GM21825 (cell line): ENCODE measurements at regions not wholly inside any gene's neighbourhood (a gene's known extent, or its start where the extent isn't known, plus 50 kb on each side); places are given as distances from the start of the nearest gene placed in this dataset.
"Not testable (repeated sequence)": the region's sequence is repeated elsewhere in the genome, so short reads cannot be mapped to it uniquely, and the experiment has no call there.

Source experiments
- ATAC-seq: cut with Tn5 transposase; IDR thresholded peaks from one replicate; pipeline ENCODE4 v1.9.1; 2021; ENCODE audit warnings: mild to moderate bottlenecking, moderate library complexity; ENCODE audit not compliant: unreplicated experiment

GRCh38 chr15:53038655-53038941 is 248.5 kb upstream of the ONECUT1 start:
- no peak for ATAC-seq

GRCh38 chr15:53037904-53038654 is 247.9 kb upstream of the ONECUT1 start:
- no peak for ATAC-seq

- no peak for ATAC-seq
Measured at GRCh38 chr15:53036641-53037040, 246.5 kb upstream of the ONECUT1 start.

- no peak for ATAC-seq
Measured at GRCh38 chr15:53034767-53035245, 244.7 kb upstream of the ONECUT1 start.

GRCh38 chr15:53033709-53034108 is 243.6 kb upstream of the ONECUT1 start:
- no peak for ATAC-seq

- no peak for ATAC-seq
Measured at GRCh38 chr15:53031469-53031868, 241.3 kb upstream of the ONECUT1 start.

- ATAC-seq = no peak
Measured at GRCh38 chr15:53022788-53023187, 232.7 kb upstream of the ONECUT1 start.

- no peak for ATAC-seq
Measured at GRCh38 chr15:53013329-53013728, 223.2 kb upstream of the ONECUT1 start.

GRCh38 chr15:53011779-53012178 is 221.6 kb upstream of the ONECUT1 start:
- ATAC-seq = not testable (repeated sequence)

GRCh38 chr15:53009093-53009492 is 219.0 kb upstream of the ONECUT1 start:
- no peak for ATAC-seq

GRCh38 chr15:53000409-53000808 is 210.3 kb upstream of the ONECUT1 start:
- ATAC-seq = no peak

GRCh38 chr15:52997123-52997522 is 207.0 kb upstream of the ONECUT1 start:
- ATAC-seq = no peak

- no peak for ATAC-seq
Measured at GRCh38 chr15:52994290-52994689, 204.2 kb upstream of the ONECUT1 start.

GRCh38 chr15:52984507-52984906 is 194.4 kb upstream of the ONECUT1 start:
- no peak for ATAC-seq

- no peak for ATAC-seq
Measured at GRCh38 chr15:52980446-52980845, 190.3 kb upstream of the ONECUT1 start.

GRCh38 chr15:52976516-52977075 is 186.5 kb upstream of the ONECUT1 start:
- no peak for ATAC-seq

GRCh38 chr15:52975941-52976449 is 185.9 kb upstream of the ONECUT1 start:
- ATAC-seq = no peak

GRCh38 chr15:52963865-52964264 is 173.7 kb upstream of the ONECUT1 start:
- no peak for ATAC-seq

- ATAC-seq = no peak
Measured at GRCh38 chr15:52960283-52960682, 170.1 kb upstream of the ONECUT1 start.

- no peak for ATAC-seq
Measured at GRCh38 chr15:52943746-52944145, 153.6 kb upstream of the ONECUT1 start.

- ATAC-seq = no peak
Measured at GRCh38 chr15:52936489-52936888, 146.4 kb upstream of the ONECUT1 start.

- ATAC-seq = no peak
Measured at GRCh38 chr15:52925130-52925529, 135.0 kb upstream of the ONECUT1 start.

- no peak for ATAC-seq
Measured at GRCh38 chr15:52924630-52925029, 134.5 kb upstream of the ONECUT1 start.
